OCI-LY3 (cell line): ENCODE measurements at regions not wholly inside any gene's neighbourhood (a gene's known extent, or its start where the extent isn't known, plus 50 kb on each side); places are given as distances from the start of the nearest gene placed in this dataset.

Experiments
- CTCF ChIP-seq: fragments of 200-600, 300-600 bp; sonication (generic); IDR thresholded peaks from 2 replicates; pipeline ENCODE4 v1.5.1; 2014; ENCODE audit warnings: antibody characterized with exemption, low read length, low read depth
- EZH2phosphoT487 ChIP-seq: fragments of 200-600 bp; shearing (Covaris generic); IDR thresholded peaks from 2 replicates; pipeline ENCODE4 v1.6.1; 2018; ENCODE audit warnings: antibody characterized with exemption, mixed run types, low read depth

DNA sequence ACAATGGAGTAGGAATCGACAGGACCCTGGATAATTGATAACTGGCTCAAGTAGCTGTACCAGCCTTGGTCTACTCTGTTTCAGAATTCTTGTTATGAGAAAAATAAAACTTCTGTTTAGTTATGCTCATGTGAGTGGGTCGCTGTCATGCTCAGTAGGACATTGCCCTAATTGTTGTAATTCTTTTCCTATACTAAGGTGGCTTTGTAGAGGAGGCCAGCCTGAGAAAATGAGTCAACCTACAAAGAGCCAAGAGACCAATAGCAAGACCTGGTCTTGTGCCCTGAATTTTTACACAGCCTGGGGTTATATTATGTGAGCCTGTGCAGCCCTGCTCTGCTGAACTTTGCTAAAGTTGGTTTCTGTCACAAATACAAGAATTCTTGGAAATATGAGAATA, 238.4 kb downstream of the MEIS1 start:
- no peak for TF ChIP-seq CTCF
- no peak for TF ChIP-seq EZH2phosphoT487
